Esophagus muscularis mucosa (tissue), 4 donors: ENCODE measurements at regions not wholly inside any gene's neighbourhood (a gene's known extent, or its start where the extent isn't known, plus 50 kb on each side); places are given as distances from the start of the nearest gene placed in this dataset.

Source experiments
- EP300 ChIP-seq: sonication (generic); formaldehyde crosslinking; IDR thresholded peaks from one replicate; pipeline ENCODE4 v1.6.1; 2017; ENCODE audit warnings: antibody characterized with exemption
- POLR2A ChIP-seq: fragments of 450-650 bp; IDR thresholded peaks from one replicate; pipeline ENCODE4 v1.6.1; 2017; ENCODE audit warnings: antibody characterized with exemption, moderate library complexity, mild to moderate bottlenecking, low read depth
- TF ChIP-seq, protein P1 (sequence below), 3 experiments: fragments of 200-600 bp in 2 of 3; fragments of 450-650 bp in 1 of 3; sonication (generic) in 2 of 3; IDR thresholded peaks; one replicate each; pipeline ENCODE4 v1.5.1; 2017 to 2019; ENCODE audit warnings: antibody characterized with exemption in 3 of 3, mild to moderate bottlenecking in 2 of 3, moderate library complexity in 1 of 3

DNA sequence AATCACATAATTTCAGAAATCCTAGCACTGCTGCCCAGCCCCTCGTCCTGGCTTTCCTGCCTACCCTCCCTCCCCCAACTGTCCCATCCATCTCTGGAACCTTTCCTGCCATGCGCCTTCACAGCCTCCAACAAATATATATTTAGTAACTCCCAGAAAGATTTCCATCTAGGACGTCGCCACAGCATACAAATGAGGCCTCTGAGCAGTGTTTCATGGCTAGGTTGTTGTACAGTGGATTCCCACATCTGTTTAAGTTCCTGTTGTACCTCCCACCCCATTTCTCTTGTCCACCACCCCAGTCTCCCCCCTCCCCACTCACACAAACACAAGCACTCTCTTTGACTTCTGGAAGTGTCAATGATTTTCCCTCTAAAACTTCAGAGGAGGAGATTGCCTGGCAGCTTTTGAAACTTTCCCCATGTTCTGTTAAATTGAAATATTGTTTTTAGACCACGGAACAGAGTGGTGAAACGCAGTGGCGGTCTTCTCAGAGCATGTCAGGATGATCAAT is 280.3 kb upstream of the RORA start:
- no peak for TF ChIP-seq POLR2A
- TF ChIP-seq, protein P1, sequence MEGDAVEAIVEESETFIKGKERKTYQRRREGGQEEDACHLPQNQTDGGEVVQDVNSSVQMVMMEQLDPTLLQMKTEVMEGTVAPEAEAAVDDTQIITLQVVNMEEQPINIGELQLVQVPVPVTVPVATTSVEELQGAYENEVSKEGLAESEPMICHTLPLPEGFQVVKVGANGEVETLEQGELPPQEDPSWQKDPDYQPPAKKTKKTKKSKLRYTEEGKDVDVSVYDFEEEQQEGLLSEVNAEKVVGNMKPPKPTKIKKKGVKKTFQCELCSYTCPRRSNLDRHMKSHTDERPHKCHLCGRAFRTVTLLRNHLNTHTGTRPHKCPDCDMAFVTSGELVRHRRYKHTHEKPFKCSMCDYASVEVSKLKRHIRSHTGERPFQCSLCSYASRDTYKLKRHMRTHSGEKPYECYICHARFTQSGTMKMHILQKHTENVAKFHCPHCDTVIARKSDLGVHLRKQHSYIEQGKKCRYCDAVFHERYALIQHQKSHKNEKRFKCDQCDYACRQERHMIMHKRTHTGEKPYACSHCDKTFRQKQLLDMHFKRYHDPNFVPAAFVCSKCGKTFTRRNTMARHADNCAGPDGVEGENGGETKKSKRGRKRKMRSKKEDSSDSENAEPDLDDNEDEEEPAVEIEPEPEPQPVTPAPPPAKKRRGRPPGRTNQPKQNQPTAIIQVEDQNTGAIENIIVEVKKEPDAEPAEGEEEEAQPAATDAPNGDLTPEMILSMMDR (IDR thresholded peaks at IDR 0.05): no peak
- TF ChIP-seq EP300: no peak
